Mesenteric fat pad (tissue), 1 donor: ENCODE measurements at regions not wholly inside any gene's neighbourhood (a gene's known extent, or its start where the extent isn't known, plus 50 kb on each side); places are given as distances from the start of the nearest gene placed in this dataset.

Experiments used
- DNase-seq: peaks from one replicate; pipeline ENCODE4 v3.0.0-alpha.2; 2020; ENCODE audit warnings: low spot score
- donor health status: DM: yes; HTN: yes; CAD: no.

DNA sequence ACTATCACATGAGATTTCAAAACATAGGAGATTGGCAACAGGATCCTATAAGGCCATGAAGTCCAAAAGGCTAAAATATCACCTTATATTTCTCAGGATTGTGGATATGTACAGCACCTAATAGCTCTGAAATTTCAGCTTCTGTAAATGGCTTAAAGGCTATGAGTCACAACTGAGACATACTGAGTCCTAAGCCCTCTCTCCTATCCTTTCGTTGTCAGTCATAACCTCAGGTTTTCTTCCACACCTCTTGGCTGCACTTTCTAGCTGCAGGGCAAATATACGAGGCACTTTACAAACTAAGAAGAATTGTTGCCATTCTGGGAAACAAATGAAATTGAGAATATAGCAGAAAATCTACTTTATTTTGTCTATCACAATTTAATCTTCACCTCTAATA, 969.9 kb upstream of the EPHA7 start:
- no peak for DNase-seq

DNA sequence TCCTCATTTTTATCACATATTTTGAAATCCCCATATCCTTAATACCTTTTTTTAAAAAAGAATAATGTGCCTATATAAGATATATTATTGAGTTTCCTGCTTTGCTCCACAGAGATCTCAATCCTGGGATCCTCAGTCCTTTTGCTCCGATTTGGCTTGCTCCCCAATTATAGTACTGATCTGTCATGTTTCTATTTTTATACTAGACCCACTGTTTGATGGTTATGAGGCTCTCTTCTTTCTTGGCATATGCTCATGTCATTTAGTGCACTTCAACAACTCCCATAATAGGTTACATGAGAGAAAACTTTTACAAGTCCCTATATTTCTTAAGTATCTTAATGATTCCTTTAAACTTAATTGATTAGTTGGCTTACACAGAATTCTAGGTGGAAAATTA, 958.5 kb upstream of the EPHA7 start:
- DNase-seq, result no peak

DNA sequence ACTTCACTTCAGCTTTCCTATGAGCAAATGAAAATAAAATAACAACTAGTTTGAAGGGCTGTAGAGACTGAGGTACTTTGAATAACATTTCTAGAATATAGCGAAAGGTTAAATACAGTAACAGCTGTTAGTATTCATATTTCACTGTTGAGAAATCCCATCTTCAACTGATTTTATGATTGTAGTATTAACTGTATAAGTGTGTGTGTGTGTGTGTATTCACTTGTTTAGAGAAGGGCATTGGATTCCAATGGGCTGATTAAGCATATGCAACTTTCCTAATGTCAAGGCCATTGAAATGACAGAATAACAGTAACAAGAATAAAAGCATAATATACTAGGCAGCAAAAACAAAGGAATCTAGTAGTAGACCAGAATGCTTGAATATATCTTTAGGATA, 957.5 kb upstream of the EPHA7 start:
- no peak for DNase-seq

DNA sequence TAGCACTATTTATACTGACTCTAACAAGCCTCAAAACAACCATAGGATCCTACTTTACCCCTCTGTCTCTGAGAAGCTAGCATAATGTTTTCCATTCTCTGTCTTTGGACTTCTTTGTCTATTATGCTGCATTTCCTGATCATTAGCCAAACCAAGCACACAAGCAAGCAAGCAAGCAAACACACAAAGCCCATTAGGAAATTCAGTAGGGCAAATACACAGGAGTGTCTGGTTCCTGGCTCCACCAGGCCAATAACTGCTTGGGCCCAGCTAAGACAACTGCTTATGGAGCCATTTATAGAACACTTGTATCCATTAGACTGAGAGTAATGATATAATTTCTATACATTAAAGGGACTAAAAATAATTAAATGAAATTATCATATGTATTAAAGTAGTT, 952.9 kb upstream of the EPHA7 start:
- DNase-seq, result no peak

DNA sequence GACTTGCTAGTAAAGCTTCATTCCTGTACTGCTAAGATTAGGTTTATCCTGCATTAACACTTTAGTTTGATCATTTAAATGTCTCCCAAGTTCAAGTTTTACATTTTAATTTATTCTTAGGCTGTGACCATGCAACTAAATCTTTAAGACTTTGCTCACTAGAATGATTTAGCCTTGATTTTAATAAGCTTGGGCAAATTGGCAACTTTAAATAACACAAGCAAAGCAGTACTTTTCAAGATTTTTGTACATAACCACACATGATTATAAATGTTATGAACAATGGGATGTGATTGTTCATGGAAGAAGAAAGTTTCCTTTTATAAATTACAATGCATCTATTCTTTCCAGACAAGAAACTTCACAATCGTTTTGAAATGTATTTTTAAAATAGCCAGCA, 948.0 kb upstream of the EPHA7 start:
- no peak for DNase-seq

DNA sequence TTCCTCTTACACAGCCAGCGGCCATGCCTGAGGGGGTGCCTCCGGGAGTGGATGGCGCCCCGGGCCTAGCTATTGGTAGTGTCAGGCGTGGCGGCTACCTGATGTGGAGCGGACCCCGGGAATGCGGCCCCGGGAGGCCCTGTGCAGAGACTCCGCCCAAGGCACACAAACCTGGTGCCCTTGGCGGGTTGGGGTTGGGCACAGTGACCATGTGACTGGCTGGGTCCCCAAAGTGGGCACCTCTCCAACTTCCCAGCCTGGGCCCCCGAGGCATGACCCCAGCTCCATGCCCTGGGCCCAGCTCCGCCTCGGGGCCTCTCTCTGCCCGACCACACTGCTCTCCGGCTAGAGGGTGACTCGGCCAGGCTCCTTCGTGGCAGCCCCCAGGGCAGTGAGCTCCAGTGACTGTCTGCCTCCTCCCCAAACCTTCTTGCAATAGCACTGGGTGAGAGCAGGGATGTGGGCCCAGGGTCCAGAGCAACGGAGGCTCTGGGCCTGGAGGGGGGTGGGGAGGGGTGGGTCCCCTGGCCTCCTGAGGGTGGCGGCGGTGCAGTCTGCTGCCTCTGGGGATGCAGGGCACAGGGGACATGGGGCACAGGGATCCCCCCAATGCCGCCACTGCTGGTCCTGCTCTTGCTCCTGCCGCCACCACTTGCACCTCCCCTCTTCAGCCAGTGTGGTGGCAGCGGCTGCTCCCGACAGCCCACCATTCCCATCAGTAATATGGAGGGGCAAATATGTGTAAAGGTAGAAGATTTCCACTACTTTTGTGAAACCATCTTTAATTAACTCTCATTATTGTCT, 942.9 kb upstream of the EPHA7 start:
- DNase-seq, result peak; percentile 89

DNA sequence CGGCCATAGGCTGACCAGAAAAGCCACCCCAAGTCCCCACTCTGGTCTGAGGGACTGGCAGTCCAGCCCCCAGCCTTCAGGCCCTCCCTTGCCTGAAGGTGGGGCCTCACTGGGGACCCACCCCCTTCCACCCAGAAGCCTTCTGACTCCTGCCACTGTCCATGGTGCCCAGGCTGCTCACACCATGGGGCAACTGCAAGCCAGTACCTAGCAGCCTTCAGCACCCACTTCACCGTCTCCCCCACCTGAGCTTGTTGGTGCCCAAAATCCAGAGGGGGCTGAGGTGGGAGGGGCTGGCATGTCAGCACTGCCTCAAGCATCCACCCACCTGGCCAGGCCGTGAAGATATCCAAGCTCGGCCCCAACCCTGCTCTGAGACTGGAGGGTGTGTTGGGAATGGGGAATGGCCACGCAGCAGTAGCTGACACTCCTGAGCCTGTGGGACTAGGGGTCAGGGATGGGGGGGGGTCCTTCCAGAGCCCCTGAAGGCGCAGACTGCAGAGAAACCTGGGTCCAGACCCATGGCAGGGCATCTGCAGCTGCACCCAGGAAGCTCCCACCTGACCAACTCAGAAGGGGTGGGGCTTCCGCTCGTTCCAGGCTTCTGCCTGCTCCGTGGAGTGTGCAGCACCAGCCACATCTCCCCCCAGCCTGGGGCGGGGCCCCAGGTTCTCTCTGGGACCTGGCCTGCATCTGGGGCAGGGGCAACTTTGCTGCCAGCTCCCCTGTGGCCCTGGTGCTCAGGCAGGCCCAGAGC, 942.1 kb upstream of the EPHA7 start:
- DNase-seq, result no peak

DNA sequence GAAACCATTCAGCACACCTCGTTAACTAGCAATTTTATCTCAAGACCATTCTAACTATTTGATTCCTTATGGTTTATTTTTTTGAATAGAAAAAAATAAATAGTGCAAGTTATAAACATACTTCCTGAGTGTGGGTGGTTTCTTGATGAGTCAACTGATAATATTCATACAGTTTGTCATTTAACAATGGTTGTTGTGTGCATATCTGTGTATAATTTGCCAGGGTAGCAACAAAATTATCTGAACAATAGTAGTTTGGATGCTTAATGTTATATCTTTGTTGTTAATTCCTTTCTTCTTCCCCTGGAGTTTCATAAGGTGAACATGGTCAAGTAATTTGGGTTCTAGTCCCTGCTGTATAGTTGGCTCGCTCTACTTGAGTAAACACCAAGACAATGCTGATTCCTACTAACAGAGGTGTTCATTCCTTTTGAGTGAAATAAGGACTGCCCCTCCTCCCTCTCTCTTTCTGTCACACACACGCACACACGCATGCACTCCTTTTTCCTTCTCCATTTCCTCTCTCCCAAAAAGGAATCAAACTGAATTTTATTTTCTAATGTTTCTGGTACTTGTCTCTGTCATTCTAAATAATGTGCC, 938.1 kb upstream of the EPHA7 start:
- no peak for DNase-seq

DNA sequence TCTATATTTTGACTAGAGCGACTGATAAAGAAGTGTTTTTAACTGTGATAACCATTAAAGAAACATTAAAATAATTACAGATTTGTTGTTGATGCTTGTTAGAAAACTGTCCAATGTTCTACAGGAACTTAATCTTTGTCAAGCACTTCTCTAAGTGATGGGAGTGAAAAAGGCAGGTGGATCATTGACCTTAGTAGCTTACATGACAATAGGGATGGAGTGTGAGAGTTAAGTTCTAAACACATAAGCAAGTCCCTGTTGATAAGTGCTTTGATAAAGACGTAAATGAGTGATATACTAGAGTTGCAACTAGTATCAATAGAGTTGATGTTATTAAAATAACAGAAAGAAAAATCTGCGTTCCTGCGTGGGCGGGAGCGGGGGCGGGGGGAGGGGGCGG, 931.5 kb upstream of the EPHA7 start:
- DNase-seq, result no peak

DNA sequence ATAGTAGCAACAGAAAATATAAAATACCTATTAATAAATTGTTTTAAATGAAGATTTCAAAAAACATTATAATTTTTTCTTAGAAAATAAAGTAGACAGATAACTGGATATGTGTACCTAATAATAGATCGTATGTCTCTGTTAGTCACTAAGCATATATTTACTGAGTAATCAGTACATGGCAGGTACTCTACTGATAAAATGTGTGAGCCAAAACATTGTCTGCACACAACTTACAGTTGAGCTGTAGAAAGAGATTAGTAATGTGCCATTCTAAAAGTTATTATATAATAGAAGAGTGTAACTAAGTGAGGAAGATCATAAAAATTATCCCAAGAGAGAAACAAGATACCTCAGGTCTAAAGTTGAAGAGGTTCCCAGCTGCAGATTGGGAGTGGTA, 929.9 kb upstream of the EPHA7 start:
- DNase-seq, result no peak

DNA sequence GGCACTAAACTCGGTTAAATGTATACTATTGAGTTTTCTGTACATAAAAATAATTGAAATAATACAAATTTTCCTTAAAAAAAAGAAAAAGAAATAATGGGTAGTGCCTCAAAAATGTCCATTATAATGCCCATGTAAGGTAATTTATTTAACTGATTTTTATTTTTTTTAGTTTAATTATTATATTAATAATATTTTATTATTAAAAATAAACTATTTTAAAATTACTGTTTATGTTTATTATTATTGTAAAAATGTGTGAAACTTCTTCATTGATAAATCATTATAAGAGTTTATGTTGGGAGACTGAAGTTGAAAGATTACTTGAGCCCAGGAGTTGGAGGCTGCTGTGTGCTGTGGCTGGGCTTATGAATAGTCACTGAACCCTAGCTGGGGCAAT, 925.5 kb upstream of the EPHA7 start:
- no peak for DNase-seq

DNA sequence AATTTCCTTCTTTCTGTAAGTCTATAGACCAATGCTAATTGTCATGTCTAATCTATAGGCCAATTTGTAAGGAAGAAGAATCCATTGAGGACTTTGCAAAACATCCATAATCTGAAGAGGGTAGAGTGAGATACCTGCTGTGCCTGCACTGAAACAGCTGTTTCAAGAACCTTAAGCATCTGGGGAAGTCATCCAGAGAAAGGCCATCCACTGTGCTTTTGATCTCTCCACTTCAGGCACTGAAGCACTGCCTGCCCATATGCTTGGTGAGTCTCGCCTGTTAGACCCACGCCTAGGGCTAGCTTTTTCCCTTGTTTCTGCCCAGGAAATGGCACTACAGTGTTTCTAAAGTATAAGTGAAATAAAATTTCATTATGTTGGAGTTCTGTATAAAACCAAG, 921.8 kb upstream of the EPHA7 start:
- DNase-seq, result no peak

DNA sequence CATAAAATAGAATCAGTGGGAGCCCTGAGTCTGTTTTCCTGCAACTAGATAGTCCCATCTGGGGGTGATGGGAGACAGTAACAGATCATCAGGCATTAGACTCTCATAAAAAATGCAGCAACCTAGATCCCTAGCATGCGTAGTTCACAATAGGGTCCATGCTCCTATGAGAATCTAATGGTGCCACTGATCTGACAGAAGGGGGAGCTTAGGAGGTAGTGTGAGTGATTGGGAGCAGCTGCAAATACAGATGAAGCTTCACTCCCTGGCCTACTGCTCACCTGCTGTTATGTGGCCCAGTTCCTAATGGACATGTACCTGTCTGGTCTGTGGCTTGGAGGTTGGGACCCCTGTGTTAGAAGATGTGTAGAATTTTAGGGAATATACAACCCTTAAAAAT, 904.5 kb upstream of the EPHA7 start:
- DNase-seq, result no peak

DNA sequence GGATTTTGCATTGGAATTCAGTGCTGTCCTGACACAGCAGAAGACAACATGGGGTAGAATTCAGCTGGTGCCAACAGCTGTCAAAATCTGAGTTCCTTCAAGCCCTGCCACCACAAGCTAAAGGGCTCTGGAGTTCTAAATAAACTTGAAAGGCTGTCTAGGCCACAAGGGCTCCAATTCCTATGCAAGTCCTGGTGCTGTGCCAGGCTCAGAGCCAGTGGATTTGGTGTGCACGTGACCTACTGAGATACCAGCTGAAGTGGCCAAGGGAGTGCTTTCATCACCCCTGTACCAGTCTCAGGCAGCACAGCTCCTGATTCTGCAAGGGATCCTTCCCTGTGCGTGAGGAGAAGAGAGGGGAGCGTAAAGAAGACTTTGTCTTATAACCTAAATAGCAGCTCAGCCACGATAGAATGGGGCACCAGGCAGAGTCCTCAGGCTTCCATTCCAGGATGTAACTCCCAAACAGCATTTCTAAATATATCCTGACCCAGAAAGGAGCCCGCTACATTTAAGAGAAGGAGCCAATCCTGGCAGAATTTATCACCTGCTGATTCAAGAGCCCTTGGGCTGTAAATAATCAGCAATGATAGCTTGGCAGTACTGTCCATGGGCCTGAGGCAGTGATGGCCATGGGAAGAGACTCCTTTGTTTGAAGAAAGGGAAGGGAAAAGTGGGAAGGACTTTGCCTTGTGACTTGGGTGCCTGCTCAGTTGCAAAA, 881.2 kb upstream of the EPHA7 start:
- no peak for DNase-seq

DNA sequence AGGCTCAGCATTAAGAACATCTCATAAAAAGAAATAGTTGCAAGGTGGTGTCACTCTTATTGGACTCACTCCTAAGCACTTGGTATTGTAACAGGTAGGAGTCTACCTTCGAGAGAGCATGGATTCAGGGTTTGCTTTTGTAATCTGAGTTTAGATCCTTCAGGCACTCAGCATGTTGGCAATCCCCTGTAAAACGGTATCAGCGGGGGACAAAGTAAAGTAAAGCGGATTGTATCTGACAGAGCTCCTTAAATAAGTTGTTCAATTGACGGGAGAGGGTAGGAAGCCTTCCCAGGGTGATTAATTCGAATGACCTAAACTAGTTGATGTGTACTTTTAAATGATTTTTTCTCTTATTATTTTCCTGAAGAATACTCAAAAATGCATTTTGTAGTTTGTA, 869.8 kb upstream of the EPHA7 start:
- DNase-seq, result no peak

DNA sequence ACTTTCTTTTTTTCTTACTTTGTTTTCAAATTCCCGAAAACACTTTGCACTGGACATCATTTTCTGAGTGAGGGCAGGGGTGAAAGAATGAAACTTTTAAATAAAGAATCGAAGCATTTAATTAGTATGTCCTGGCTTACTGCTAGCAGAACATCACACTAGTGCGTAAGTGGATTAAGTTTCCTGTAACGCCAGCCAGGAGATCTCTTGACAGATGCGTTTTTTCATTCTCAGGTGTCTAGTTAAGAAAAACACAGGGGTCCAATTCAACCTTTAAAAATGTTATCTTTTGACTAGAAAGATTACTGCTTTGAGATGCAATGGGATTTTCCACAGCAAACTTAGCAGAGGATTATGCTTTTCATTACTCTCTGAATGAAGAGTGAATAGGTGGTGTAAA, 858.8 kb upstream of the EPHA7 start:
- no peak for DNase-seq

DNA sequence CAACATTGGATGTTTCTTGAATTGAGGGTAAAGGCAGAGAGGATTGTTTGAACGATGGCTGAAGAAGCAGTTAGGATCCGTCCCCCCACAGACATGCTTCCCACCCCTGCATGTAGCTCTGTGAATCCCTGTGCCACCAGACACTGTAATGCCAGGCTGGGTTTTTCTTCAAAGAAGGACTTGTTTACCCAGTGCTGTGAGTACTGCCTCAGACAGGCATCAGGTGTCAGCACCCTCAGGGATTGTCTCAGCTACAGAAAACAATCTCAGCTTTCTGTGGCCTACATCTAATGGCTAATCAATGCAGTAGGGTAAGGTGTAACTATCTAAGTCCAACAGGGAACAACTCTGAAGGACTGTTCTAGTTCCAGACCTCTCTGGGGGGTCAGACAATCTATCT, 853.0 kb upstream of the EPHA7 start:
- DNase-seq, result no peak

DNA sequence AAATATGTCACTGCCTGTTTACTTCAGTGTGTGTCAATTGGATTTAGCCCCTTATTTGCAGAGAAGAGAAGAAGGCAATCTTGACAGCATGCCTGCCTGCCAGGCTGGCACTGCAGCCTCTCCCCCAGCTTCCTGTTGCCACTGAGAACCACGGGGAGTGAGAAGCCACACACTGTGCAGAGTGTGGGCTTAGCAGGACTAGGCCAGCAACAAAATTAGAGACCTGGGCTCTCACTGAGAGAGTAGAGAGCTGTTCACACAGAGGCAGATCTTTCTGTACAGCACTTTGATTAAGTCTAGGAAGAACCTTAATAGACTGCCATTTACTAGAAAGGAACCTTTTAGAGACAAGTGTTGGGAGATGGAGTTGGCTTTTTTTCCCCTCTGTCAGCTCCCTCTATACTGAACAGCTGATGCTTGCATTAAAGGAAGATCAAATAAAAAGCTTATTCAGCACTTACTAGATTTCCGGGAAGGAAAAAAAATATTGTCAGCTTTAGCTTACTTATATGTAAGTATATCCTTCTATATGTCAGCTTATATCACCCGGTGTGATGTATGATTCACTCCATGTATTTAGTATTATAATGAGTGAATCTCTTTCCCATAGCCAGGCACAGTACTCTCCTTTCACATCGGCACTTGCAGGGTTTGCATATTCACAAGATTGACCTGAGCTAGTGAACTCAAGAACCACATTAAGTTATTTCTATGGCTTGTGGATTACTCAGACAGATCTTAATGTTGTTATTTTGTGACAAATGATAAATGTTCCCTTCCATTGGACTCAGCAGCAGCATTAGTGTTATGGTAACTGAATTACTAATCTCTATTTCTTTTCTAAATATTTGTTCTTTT, 851.0 kb upstream of the EPHA7 start:
- no peak for DNase-seq

DNA sequence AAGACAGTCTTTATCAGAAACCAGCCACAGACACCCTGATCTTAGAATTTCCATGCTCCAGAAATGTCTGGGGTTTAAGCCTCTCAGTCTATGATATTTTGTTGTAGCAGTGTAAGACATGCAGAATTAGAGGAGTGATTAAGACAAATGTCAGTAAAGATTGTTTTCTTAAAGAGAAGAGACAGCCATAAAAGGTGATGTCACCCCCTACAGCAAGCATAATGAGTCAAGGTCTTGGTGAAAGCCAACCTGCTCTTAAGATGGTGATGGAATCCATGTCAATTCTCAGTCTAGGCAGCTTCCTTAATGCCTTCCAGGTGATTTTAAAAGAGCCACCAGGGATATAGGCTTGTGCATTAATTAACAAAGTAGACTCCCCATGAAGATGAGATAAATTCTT, 849.9 kb upstream of the EPHA7 start:
- no peak for DNase-seq

DNA sequence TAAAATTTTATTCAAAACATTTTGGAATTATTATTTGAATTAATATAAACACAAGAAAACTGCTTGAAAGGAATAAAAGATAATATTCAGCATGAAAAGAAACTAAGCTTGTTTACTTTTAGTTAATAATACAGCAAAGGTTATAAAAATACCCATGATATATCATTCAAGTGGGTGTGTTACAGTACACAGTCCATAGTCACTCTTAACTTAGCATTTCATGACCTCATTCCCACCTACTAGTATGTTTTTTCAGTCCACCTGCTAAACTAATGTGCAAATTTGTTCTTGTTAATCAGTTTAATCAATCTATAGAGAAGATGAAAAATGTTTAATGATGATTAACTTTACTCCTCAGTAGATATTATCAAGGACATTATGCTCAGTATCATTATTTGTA, 841.4 kb upstream of the EPHA7 start:
- DNase-seq, result no peak

DNA sequence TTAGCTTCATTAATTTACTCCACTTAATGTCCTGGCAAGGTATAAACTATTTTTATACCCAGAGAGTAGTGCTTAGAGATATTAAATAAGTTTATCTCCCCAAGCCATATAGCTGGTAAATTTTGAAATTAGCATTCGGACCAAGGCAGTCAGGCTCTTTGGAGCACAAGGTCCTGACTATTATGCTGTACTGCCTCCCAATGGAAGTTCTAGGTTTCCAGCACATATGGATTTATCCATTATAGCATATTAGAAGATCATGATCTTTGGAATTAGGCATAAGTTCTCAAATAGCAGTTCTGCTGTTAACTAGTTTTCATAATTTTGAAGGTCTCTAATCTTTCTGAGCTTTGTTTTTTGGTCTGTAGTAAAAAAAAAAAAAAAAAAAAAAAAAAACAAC, 835.3 kb upstream of the EPHA7 start:
- no peak for DNase-seq
